ENCODE measurements at regions not wholly inside any gene's neighbourhood (a gene's known extent, or its start where the extent isn't known, plus 50 kb on each side); places are given as distances from the start of the nearest gene placed in this dataset.
A peak's percentile ranks its signal among the peaks of the same experiment; 100 is the strongest.

DNA sequence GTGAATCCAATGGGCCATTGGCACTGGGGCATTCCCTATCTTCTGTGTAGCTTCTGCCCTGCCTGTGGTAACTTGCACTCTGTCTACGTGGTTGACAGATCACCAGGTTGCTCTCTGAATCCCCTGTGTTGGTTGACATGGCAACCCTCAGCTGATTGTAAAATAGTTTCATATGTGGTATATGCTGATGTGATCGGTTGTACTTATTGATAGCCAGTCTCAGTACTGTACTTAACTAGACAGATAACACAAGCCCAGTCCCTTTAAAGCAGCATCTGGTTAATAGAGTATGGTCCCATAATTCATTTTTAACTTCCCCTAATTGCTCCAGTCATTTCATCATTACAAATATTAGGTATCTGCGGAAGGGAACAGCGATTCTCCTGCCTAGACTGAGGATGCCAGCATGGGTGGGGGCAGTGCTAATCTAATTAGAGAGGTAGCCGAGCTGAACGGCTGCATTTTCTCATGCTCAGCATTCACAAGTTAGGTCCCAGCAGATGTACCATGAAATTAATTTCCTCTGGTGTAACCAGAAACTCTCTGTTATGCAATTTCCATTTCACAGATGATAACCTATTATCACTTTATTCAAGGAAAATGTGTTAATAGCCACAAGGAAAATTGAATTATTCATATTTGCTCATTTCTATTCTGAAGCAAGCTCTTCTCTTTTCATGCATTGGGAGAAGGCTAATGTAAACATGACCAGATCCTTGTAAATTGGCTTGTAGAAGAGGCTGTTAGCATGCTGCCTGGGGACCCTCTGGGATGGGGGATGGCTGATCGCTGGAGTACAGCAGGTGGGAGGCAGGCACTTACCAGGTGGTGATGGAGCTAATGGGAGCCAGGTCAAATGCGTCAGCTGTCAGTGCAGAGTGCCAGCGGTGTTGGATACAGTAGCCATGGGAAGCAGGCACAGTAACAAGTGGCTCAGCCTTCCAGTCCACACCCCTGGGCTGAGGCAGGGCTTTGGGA, 608.3 kb downstream of the GALR1 start:
- no peak for DNase-seq

DNA sequence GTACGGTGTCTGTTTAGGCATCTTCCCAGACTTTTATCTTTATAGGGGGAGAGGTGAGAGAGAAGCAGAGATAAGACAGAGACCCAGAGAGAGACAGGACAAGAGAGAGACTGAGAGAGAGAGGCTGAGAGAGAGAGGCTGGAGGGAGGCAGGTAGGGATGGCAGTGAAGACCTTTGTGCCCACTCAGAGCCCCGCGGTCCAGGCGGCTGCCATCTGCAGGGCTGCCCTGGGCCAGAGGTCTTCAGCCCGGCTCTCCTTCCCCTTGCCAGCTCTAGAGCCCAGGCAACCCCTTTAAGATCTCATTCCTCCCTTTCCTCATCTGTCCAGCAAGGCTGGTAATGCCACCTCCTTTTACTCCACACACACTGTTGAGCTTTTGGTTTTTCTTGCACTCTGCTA, 610.0 kb downstream of the GALR1 start:
- DNase-seq, result no peak

DNA sequence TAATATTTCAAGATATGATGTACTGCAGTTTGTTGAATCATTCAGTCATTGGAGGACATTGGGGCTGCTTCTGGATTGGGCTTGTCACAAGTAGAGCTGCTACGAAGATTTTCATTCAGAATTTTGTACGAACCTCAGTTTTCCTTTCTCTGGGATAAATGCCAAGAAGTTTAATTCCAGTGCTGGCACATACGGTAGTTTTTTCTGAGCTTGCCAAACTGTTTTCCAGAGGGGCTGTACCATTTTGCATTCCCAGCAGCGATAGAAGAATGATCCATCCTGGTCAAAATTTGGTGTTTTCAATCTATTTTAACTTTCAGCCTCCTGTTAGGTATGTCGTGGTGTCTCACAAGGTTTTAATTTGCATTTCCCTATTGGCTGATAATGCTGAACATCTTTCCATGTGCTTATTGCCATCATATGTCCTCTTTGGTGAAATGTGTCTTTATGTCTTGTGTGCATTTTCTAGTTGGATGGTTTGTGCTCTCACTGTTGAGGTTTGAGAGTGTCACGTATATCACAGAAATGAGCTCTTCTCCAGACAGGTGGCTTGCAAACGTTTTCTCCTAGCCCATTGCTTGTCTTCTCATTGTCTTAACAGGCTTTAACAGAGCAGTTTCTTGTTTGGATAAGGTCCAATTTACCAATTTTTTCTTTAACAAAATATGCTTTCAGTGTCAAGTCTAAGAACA, 612.6 kb downstream of the GALR1 start:
- DNase-seq, result no peak

DNA sequence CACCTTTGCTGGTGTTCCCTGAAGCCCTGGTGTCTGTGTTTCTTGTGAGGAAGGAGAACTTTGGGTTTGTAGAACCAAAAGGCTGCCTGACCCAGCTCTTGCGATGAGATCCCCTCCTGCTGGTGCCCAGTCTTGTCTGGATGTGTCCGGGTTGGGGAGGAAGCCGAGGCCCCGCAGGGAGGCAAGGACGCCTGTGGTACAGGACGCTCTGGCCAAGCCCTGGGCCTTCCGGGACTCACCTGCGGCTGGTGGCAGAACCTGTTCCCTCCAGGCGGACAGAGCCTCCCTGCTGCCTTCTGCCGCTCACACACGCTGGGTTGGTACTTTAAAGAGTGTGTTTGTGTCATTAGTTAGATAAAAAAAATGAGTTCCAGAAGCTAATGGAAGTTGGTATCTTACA, 616.2 kb downstream of the GALR1 start:
- no peak for DNase-seq

DNA sequence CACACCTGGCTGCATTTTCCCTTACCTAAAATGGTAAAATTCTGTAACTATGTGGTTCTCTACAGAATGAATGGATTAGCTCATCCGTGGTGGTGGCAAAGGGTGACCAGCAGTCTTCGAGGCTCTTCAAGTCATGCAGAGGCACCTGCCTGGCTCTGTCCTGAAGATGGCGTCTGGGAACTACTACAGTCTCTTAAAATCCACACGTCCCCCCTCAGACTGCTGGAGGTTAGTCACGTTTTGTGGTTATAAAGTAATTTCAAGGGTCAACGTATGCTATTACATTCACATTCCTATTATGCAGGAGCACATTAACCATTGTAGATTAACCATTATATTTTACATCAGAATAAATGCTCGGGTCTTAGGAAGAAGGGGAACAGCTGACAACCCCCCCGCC, 616.7 kb downstream of the GALR1 start:
- DNase-seq, result no peak

DNA sequence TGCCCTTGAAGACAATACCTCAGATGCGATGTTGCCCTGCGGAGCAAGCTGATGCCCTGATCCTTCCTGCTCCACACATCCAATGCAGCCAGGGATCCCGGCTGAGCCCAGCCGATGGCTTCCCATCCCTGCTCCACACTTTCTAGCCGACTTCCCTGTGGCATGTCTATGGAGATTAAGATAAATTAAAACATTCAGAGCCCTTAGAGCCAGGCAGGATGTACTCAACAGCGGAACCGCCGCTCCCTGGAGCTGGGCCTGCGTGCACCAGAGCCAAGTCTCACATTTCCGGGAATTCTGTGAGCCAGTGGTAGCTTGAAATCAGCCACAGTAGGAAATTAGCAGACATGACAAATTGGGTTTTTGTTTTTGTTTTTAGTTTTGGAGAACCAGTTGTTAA, 620.6 kb downstream of the GALR1 start:
- peak; percentile 0 for DNase-seq

DNA sequence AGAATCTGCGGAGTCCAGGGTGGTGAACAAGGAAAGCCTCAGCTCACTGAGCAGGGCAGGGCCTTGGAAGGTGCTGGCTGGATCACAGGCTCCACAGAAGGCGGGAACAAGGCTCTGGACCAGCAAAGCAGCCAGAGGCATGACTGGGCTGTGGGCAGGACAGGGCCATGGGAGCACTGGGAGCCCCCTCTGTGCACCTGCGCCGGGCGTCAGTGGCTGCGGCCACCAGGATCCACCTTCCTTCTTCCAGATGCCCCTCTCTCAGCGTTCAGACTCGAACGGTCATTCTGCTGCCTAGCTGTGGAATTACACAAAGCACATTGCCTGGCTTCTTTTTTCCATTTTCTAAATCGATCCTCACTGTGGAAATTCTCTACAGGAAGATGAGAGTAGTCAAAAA, 621.2 kb downstream of the GALR1 start:
- no peak for DNase-seq

DNA sequence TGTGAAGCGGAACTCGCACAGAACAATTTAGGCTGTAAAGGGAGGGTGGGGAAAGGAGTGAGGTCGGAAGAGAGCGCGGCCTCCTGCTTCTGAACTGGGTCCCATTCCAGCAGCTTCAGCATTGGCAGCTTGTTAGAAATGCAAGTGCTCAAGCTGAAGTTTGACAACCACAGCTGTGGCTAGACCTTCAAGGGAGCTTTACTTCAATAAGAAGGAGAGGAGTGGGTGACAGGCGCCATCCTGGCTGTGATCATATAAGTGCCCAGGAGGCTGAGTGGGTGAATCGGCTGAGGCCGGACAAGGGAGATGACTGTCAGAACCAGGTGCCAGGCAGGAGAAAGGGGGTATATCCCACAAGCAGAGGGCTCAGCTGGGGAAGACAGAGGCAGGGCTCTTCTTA, 622.5 kb downstream of the GALR1 start:
- DNase-seq, result no peak

DNA sequence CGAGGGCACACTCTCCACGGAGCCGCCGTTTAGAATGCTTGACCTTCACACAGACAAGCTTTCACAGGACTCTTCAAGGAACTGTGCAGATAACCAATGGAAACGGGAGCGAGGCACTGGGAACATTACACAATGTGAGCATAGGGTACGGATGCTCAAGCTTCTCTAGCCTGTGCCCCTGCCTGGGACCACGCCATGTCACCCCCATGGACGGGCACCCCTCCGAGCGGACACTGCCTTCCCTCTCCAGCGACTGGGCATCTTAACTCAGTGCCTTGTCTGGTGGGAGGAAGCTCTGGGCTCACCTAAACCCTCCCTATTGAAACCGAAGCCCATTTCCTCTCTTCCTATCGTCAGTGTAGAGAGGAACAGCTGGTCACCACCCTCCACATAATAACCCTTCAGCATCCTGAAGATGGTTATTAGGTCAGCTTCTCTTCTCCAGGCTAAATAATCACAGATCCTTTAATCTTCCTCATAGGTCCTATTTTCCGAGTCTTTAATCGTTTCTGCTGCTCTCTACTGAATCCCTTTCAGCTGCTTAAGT, 626.7 kb downstream of the GALR1 start:
- DNase-seq, result no peak

DNA sequence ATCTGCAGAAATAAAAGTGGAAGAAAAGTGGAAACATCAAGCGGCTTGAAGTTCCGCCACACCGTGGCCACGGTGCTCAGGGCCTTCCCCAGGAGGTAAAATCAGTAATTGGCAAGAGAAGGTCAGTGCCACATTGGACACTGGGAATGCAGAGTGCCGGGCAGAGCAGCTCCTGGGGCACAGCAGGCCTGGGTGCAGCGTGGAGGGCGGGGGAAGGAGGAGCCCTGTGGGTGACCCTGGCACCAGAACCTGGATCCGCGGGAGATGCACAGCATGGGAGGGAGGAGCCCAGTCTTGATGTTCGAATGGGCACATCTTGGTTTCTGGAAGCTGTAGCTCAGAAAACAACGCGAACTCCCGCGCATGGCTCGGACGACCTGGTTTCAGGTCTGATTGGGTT, 630.2 kb downstream of the GALR1 start:
- DNase-seq, result no peak

DNA sequence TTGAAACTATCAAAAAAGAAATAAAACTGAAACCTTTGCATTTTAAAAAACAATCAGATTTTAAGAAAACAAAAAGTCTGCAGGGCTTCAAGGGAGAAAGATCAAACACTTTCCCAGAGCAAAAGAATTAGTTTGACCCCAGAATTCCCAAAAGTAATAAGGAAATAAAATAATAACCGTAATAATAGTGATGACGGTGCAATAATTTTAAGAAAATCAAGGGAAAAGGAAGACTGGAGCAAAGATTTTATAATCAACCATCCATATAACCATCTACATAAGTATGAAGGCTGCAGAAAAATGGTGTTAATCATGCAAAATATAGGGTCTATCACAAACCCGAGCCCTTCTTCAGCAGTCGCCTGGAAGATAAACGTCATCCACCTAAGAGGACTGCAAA, 634.8 kb downstream of the GALR1 start:
- DNase-seq, result no peak

DNA sequence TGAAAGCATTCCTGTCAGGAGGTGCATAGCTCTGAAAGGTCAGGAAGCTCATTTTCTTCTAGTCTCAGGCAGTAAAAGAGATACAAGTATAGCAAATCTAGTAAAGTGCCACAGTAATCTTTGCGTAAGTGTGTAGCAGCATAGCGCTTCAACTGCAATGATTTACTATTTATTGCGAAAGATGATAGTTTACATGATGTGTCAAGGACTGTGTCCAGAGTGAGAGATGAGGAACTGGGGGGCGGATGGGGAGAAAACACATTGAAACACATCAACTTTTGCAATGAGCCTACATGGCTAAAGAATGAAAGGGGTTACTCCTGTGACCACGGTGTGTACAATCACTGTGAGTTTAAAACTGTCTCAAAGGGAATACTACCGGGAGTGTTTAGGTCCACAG, 644.4 kb downstream of the GALR1 start:
- DNase-seq, result no peak

DNA sequence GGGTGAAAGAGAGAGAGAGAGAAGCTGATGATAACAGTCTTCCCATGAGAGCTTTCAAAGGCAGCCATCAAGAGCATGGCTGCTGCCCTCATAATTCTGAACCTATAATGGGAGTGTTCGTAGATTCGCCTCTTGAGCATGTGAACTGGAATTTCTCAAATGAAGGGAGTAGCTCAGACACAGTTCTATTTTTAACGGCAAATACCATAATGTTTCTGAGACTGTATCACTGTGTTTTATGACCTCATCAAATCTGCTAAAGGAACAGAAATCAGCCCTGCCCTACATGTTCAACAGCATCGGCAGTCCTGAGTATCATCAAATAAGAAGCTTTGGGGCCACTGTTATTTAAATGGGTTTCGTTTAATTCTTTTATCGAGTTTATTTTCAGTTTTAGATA, 645.6 kb downstream of the GALR1 start:
- DNase-seq, result no peak

DNA sequence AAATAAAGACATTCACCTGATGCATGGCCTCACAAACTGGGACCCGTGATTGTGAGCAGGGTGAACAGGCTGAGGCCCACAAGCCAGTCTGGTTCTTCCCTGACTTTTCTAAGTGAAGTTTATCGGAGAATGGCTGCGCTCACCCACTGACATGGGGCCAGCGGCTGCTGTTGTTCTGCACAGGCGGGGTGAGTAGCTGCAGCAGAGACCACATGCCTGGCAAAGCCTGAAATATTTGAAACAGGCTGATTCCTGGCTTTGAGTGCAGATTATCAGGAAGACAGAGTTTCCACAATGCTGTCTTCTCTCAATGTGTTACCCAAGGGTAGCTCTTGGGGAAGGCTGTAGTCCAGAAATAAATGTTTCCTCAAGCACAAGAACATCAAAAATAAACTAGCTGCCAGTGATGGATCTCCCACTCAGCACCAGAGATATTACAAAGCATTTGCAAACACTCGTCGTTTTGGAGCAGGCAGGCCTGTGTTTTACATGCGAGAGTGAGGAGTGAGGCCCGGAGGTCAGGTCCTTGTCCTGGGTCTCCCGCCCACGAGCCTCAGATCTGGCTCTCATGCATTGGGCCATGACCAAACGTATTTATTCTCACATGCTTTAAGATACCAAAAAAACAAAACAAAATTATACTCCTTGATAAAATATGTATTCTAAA, 647.1 kb downstream of the GALR1 start:
- peak; percentile 1 for DNase-seq

DNA sequence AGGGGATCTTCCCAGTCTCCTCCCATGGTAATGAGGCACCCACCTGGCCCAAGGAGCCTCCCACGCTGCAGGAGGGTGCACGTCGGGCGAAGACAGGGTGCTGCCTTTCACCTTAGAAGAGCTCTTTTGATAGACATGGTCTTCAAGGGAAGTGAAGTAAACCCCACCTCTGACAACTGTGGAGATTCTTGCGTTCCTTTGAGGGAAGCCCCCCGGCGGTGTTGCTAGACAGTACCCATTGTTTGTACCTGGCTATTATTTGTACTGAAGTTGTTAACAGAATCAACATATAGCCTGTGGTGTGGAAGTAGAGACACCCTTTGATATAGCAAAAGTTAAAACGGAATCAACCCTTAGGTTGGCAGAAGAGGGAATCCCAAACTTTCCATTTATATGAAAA, 648.0 kb downstream of the GALR1 start:
- no peak for DNase-seq

DNA sequence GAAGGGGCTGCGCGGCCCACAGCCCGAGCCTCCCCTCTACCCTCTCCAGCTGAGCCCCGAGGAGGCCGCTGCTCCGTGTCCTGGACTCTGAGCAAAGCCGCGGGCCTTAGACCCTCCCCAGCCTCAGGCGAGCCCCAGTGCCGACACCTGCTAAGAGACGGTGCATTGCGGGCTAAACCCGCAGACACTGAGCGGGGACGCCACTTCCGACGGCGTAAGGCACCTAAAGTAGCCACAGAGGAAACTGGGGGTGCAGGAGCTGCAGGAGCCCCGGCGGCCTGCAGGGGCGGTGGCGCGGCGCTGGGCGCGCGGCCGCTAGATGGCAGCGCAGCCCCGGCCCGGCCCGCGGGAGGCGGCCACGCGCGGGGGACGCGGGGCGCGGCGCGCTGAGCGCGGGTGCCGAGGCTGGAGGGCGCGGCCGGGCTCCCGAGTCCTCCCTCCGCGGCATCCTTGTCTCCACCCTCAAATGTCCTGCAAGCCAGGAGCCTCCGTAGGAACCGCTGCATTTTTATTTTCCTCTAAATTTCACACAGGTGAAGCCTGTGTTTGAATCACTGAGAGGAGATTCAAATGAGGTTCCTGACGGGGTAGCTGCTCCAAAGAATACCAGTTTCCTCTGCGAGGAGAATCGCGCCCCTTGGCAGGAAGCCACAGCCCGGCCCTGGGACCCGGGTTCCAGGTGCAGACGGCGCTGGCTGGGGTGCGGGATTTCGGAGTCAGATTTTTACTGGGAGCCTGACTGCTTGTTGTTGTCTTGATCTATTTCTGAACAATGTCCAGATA, 650.5 kb downstream of the GALR1 start:
- peak; percentile 6 for DNase-seq

DNA sequence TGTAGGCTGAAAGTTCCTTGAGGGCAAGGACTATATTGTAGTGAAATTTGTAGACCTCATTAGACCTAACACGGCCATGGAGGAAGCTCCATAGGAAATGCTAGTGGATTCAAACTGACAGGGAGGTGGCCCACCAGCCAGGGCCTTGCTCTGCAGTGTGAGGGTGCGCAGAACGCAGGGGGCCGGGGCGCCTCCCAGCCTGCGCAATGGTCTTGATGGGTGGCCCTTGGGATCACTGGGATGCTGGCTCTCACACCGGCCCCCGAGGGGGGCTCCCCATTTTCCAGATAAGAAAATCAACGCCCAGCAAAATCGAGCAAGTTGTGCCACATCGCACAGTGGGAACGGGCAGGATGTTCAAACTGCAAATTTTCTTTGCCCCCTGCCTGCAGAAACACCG, 655.4 kb downstream of the GALR1 start:
- DNase-seq, result no peak

DNA sequence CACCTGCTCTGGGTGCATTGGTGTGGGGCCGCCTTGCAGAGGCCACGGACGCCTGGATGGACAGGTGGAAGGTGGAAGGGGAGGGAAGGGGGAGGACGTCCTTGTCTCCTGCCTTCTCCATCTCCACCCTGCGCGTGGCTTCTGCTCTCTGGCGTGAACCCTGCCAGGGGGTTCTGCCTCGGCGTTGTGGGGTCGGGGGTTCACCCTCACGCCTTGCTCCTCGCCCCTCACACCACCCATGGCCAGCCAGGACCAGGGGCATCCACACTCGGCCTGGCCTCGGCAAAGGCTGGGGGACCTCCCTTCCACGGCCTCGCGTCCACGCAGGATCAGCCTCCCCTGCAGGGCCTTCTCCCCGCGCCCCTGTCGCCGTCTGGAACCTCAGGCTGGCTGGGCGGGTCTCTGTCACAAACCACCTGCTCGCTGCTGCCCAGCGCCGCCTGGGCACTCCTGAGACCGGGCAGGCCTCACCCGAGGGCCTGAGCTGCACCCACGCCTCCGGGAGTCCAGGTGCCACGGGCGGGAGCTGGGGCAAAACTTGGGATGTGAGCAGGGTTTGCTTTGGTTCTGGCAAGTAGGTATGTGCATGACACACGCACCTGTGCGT, 655.9 kb downstream of the GALR1 start:
- no peak for DNase-seq

DNA sequence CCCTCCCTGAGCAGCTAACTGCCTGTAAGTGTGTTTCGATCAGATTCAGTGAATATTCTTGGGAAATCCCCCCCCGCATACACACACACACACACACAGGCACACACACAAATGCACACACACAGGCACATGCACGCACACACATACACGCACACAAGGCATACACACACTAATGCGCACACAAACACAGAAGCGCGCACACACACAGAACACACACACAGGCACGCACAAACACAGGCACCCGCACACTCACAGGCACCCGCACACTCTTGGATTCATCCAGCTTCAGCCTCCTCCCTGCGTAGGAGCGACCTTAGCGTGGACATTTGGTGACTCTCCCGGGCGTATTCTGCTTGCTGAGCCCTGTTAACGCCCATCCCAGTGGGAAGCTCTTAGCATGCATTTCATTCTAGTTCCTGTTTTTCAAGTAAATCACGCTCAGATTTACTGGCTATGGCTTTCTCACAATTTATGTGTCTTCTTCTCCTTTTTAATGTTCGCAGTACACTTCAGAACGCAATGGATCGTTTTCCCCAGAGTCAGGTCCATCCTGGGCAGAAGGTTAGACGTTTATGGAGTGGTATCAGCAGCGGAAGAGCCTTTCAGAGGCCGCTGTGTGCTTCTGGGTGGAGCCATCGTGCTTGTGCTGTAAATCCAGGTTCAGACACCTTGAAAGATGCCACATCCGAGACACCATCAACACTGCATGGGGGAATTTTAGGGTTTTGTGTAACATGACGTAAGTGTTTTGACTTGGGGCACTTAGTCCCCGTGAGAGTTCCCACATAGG, 656.6 kb downstream of the GALR1 start:
- DNase-seq, result no peak

DNA sequence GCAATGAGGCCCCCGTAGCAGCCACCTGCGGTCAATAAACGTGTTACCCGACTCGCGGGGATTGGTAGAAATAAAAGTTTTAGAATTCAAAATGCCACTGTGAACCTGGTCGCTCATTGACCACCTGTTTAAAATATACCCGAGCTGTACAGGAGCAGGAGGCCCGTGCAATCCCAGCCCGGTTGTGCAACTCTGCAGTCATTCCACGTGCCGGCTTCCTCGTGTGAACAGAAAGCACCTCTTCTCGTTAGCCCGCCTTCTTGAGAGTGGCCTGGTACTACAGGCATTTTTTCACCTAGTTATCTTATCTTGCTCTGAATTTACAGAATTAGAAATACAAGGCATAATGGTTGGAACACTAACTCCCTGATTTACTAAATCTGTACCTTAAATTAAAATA, 660.7 kb downstream of the GALR1 start:
- DNase-seq, result no peak

Measured in skin of body (tissue), 1 donor.